ENCODE measurements at regions not wholly inside any gene's neighbourhood (a gene's known extent, or its start where the extent isn't known, plus 50 kb on each side); places are given as distances from the start of the nearest gene placed in this dataset.

- no peaks in the 10 kb centered on the region for H3K4me1 ChIP-seq (ENCODE audit: insufficient read depth, low read length)
- ATAC-seq: no peak
- no peak for FAIRE-seq
- no peaks in the 10 kb centered on the region for H4K20me1 ChIP-seq (ENCODE audit: insufficient read depth, low read length)
- in situ Hi-C loops (cut with HindIII; ENCODE audit: extremely low pct_ligation_motif_present, low pct_unique_long_range_greater_than_20kb) (no loop called here), intact Hi-C loops (cut with micrococcal nuclease; ENCODE audit: unreplicated experiment) (no loop called here)
- no peak for DNase-seq (ENCODE audit: low spot score)
- H3K27me3 ChIP-seq (ENCODE audit: control insufficient read depth in 1 of 2, insufficient read depth in 2 of 2, low read length in 2 of 2): no peaks in the 10 kb centered on the region
- BruUV-seq (replicated peaks): no TSS peak
- ChIA-PET POLR2A (no interaction called here), CTCF (ENCODE audit: low intra/inter-chr PET ratio, low total read pairs) (no interaction called here)
- H3K27ac ChIP-seq (ENCODE audit: extremely low read length, insufficient read depth, low read length): no peak overlapping the region
- no peaks in the 10 kb centered on the region for H3K79me2 ChIP-seq (ENCODE audit: insufficient read depth, low read length)
- H3K9ac ChIP-seq (ENCODE audit: insufficient read depth, low read depth, low read length): no peak overlapping the region
- no peak overlapping the region for H3K4me3 ChIP-seq (replicated peaks in 1 of 3; ENCODE audit: insufficient read depth in 1 of 3, low read depth in 2 of 3, low read length in 3 of 3)
- H3K36me3 ChIP-seq (replicated peaks in 1 of 2; ENCODE audit: control insufficient read depth in 1 of 2, insufficient read depth in 2 of 2, low read length in 2 of 2): no peaks in the 10 kb centered on the region
- TF ChIP-seq SETDB1 (CRISPR knock-in tag; IDR thresholded peaks at IDR 0.05; ENCODE audit: borderline replicate concordance) (no peak), RFX1 (IDR thresholded peaks at IDR 0.05) (no peak), JUNB (CRISPR knock-in tag; IDR thresholded peaks at IDR 0.05; ENCODE audit: borderline replicate concordance) (no peak), HNRNPL (IDR thresholded peaks at IDR 0.05; ENCODE audit: low read depth, low read length) (no peak), KDM4B (CRISPR knock-in tag; IDR thresholded peaks at IDR 0.05) (no peak), CSRNP2 (CRISPR knock-in tag; conservative IDR thresholded peaks at IDR 0.05; ENCODE audit: low read depth) (no peak), MLLT10 (CRISPR knock-in tag; IDR thresholded peaks at IDR 0.05) (no peak), PREB (CRISPR knock-in tag; IDR thresholded peaks at IDR 0.05) (no peak), ZBTB38 (CRISPR knock-in tag; IDR thresholded peaks at IDR 0.05) (no peak)
- H2AFZ ChIP-seq (ENCODE audit: low read length): no peak overlapping the region
- H3K4me2 ChIP-seq (ENCODE audit: low read depth, low read length): no peak overlapping the region
- H3K9me3 ChIP-seq (ENCODE audit: low read length): peaks cover 9% of the 10 kb centered on the region
Observed at GRCh38 chr10:56973766-56974165, 612.7 kb upstream of the ZWINT start.

Measured in HepG2 (cell line).